Motor neuron (in vitro differentiated cells): ENCODE measurements at regions not wholly inside any gene's neighbourhood (a gene's known extent, or its start where the extent isn't known, plus 50 kb on each side); places are given as distances from the start of the nearest gene placed in this dataset.

ENCODE experiments used
- ATAC-seq, 8 experiments: fragments of 200-7000 bp; cut with Tn5 transposase; replicated peaks in 6 of 8; 2 replicates each; pipeline ENCODE4 v1.8.0; 2021; ENCODE audit warnings: mild to moderate bottlenecking in 8 of 8, moderate library complexity in 8 of 8
- H3K27ac ChIP-seq, 2 donors: fragments of 250-450 bp; sonication (Bioruptor Pico); 2 replicates each; pipeline ENCODE4 v1.9.0; 2021; ENCODE audit warnings: antibody characterized with exemption in 2 of 2, mild to moderate bottlenecking in 2 of 2, moderate library complexity in 1 of 2
- H3K4me1 ChIP-seq, 2 donors: fragments of 250-450 bp; sonication (Bioruptor Pico); replicated peaks in 1 of 2; 2 replicates each; pipeline ENCODE4 v1.6.1; 2021; ENCODE audit warnings: antibody characterized with exemption in 2 of 2, mild to moderate bottlenecking in 2 of 2, moderate library complexity in 1 of 2
- H3K4me3 ChIP-seq, 5 donors: fragments of 250-450 bp; sonication (Bioruptor Pico); 2 replicates each; pipeline ENCODE4 v1.9.0; 2021; ENCODE audit warnings: antibody characterized with exemption in 5 of 5, mild to moderate bottlenecking in 5 of 5, moderate library complexity in 4 of 5
- WGBS, 10 experiments: fragments of 450-650 bp; shearing (Covaris generic); methylation state at CpG; one replicate each; pipeline ENCODE4 v1.0.0; 2022; 5-methylcytosine and 5-hydroxymethylcytosine counted together
- in situ Hi-C, 9 experiments: fragments of 400-800 bp; cut with MboI; loops; one replicate each; pipeline ENCODE4 v1.15.0; 2021; ENCODE audit warnings: low sequenced_read_pairs in 9 of 9, low pct_unique_long_range_greater_than_20kb in 2 of 9; ENCODE audit not compliant: unreplicated experiment in 9 of 9

- WGBS, 10 experiments: 67 to 100% (median 100%) methylated on average over 1 of the region's 1 CpG; no CpG with 5 or more reads in 3 of the 10 experiments
- in situ Hi-C loops: no loop called here
- ATAC-seq: no peak
- no peak overlapping the region for H3K4me3 ChIP-seq
- H3K27ac ChIP-seq: no peak overlapping the region
- no peaks in the 10 kb centered on the region for H3K4me1 ChIP-seq
Observed at GRCh38 chr2:237177052-237177451, 91.4 kb downstream of the COPS8 start.

DNA sequence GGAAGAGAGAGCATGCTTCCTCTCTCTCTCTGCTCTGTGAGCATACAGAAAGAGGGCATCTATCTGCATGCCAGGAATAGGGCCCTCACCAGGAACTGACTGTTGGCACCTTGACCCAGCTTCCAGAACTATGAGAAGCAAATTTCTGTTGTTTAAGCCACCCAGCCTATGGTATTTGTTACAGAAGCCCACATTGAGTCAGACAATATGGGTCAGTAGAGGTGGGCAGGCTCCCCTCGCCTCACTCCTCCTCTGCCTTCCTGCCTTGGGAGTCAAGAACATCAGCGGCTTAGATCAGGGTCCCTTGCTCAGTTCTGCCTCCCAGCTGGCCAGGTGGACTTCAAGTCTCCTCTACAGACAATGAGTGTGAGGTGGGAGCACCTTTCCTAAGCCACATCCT, 92.3 kb downstream of the COPS8 start:
- 65 to 92% (median 80%) methylated on average over 1 to 2 of the region's 2 CpGs; no CpG with 5 or more reads in 7 of the 10 experiments for WGBS, 10 experiments
- H3K4me1 ChIP-seq: no peaks in the 10 kb centered on the region
- no peak for ATAC-seq
- no peak overlapping the region for H3K4me3 ChIP-seq
- H3K27ac ChIP-seq: no peak overlapping the region
- in situ Hi-C loops: no loop called here

DNA sequence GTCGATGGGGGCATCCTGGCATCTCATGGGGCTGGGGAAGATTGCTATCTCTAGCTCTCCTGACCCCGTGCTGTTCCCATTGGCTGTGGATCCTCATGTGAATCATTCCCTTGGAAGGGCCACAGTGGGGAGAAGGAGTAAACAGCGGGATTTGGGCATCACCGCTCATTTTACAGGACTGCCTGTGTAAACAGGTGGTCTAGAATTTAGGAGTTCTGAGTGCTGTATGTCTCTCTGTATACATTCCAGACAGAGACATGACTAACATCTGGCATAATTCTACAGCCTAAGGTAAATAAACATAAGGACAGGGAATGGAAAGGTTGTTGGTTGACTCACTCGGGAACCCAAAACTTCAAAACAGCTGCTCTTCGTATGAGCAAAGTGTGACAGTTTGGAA, 92.7 kb downstream of the COPS8 start:
- Histone ChIP-seq H3K27ac (no peak overlapping the region), H3K4me3 (no peak overlapping the region), H3K4me1 (no peaks in the 10 kb centered on the region)
- in situ Hi-C loops: no loop called here
- 40 to 100% (median 93%) methylated on average over 1 to 6 of the region's 6 CpGs; no CpG with 5 or more reads in 2 of the 10 experiments for WGBS, 10 experiments
- no peak for ATAC-seq

- no peak overlapping the region for H3K27ac ChIP-seq
- no peaks in the 10 kb centered on the region for H3K4me1 ChIP-seq
- WGBS, 10 experiments: 83 to 100% (median 92%) methylated on average over 2 to 5 of the region's 5 CpGs; no CpG with 5 or more reads in 1 of the 10 experiments
- H3K4me3 ChIP-seq: no peak overlapping the region
- in situ Hi-C loops: no loop called here
- no peak for ATAC-seq
Observed at GRCh38 chr2:237179161-237179560, 93.5 kb downstream of the COPS8 start.

GRCh38 chr2:237180187-237180586, 94.5 kb downstream of the COPS8 start:
- 60 to 95% (median 76%) methylated on average over 1 to 5 of the region's 5 CpGs; no CpG with 5 or more reads in 2 of the 10 experiments for WGBS, 10 experiments
- in situ Hi-C loops: no loop called here

DNA sequence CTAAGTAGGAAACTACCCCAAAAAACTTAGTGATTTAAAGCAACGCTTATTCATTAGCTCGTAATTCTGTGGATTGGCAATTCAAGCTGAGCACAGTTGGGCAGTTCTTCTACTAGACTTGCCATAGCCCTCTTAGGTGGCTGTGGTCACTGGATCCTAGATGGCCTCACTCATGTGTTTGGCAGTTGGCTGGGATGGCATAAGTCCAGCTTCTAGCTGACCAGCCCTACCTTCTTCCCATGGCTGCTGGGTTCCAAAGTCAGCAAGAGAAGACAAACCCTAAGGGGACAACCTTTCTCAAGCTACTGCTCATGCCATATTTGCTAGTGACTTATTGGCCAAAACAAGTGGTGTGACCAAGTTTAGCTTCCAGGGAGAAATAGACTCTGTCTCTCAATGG, 95.3 kb downstream of the COPS8 start:
- Histone ChIP-seq H3K4me1 (no peaks in the 10 kb centered on the region), H3K27ac (no peak overlapping the region), H3K4me3 (no peak overlapping the region)
- WGBS, 10 experiments: 92 to 100% (median 100%) methylated on average over 1 to 2 of the region's 2 CpGs; no CpG with 5 or more reads in 2 of the 10 experiments
- in situ Hi-C loops: no loop called here
- no peak for ATAC-seq

More at GRCh38 chr2:237180187-237180586, 94.5 kb downstream of the COPS8 start:
- Histone ChIP-seq H3K4me3 (no peak overlapping the region), H3K4me1 (no peaks in the 10 kb centered on the region), H3K27ac (no peak overlapping the region)
- no peak for ATAC-seq

DNA sequence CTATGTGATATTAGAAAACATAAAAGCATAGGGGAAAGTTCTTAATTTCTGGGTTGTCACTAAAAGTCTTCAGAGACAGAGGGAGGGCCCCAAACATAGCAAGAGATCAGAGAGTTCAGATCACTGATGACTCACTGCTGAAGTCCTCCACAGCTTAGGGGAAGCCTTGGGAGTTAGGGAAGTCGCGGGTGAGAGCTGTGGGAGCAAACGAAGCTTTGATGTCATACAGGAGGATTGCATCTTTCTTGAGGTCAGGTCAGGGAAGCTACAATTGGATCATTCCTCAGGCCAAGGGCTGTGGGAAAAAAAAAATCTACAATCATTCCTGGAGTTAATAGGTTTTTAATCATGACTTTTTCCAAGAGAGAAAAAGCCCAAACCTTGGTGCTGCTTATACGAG, 96.2 kb downstream of the COPS8 start:
- no peak overlapping the region for H3K27ac ChIP-seq
- no peaks in the 10 kb centered on the region for H3K4me1 ChIP-seq
- 13 to 100% (median 63%) methylated on average over 1 to 4 of the region's 4 CpGs; no CpG with 5 or more reads in 4 of the 10 experiments for WGBS, 10 experiments
- in situ Hi-C loops: no loop called here
- peak in 3 of 8 experiments; percentile 46 to 92 (median 78) for ATAC-seq
- no peak overlapping the region for H3K4me3 ChIP-seq

DNA sequence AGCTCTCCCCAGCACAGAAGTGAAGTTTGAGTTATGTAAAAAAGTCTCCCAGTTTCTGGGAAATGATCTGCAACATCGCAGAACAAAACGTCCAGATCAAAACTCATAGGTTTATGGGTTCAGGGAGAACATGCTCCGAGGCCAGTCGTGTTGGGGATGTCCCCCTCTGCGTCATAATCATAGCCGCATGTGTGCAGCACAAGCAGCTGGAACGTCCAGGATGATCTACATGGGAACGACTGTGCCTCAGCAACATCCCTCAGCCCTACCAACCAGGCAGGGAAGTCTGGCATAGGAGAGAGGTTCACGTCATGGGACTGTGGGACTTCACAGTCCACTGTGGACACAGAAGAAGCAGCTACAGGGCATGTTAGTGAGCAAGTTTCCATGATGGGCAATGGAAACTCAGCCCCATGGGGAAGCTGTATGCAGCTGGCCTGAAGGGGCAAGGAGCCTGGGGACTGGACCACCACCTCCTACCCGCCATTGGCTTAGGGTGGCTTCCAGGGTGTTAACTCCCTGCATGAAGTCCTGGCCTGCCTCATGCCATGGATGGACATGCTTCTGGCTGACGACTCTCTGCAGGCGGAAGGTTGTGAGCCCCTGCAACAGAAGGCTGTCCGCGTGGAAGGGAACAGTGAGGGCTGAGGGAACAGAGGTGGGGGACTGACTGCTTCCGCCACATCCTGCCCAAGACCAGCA, 96.9 kb downstream of the COPS8 start:
- in situ Hi-C loops: no loop called here
- Histone ChIP-seq H3K4me3 (no peak overlapping the region), H3K4me1 (no peaks in the 10 kb centered on the region), H3K27ac (no peak overlapping the region)
- peak in 1 of 8 experiments; percentile 35 for ATAC-seq
- WGBS, 10 experiments: 43 to 95% (median 69%) methylated on average over 3 to 12 of the region's 15 CpGs; no CpG with 5 or more reads in 2 of the 10 experiments

DNA sequence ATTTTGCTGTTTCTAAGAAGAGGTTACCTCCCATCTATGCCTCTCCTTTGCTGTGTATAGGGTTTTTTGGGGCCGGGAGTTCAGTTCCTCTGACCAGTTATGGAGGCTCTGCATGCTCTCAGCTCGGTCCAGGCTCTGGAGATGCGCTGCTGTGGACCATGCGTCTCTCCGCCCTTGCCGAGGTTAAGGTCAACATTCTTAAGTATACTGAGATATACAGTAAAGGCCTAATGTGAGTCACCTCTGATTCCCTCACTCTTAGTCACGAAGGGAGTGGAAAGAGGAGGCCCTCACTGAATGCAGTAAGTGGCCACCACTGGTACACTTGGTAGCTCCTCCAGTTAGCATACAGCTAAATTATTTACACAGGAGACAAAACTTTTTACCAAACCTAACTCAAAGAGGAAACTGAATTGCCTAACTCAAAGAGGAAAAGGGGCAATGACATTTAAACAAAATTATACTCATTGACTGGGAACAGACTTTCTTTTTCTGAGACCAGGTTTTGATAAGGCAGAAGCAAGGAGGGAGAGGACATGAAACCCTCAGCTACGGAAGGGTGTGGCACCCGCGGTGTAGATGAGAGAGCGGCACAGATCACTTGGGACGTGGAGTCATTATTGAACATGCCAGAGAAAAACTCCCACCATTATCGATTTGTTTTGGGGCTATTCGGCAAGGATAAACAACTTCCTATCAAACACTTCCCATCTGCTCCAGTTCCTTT, 98.7 kb downstream of the COPS8 start:
- no peaks in the 10 kb centered on the region for H3K4me1 ChIP-seq
- WGBS, 10 experiments: 18 to 100% (median 90%) methylated on average over 1 to 14 of the region's 14 CpGs
- peak in 2 of 8 experiments; percentile 76 to 82 for ATAC-seq
- H3K27ac ChIP-seq: no peak overlapping the region
- H3K4me3 ChIP-seq: no peak overlapping the region
- in situ Hi-C loops: no loop called here

DNA sequence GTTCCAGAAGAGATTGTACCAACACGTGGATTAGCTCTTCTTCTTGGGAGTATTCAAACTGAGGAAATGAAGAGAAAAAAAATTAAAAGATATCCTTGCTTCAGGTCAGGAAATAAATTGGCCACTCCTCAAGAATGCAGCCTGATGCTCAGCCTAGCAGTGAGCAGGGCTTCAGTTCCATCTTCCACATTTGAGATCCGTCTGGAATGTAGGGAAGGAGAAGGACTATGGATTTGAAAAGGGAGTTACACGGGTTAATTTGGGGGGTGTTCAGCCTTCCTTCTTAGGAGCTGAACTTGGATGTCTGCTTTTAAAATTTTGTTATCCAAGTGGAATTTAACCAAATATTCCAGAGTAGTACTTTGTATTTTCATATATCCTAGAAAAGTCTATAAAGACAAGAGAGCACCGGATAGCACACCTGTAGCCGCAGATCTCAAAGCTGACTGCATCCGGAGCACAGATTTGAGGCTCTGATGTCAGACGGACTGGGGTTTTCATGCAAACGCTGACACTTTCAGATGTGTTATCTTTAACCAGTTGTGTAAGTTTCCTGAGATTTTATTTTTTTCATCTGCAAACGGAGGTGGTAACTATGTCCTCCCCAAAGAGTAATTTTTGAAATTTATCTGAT, 99.3 kb downstream of the COPS8 start:
- WGBS, 10 experiments: 56 to 100% (median 81%) methylated on average over 1 to 9 of the region's 9 CpGs
- Histone ChIP-seq H3K4me1 (no peaks in the 10 kb centered on the region), H3K27ac (no peak overlapping the region), H3K4me3 (no peak overlapping the region)
- in situ Hi-C loops: no loop called here
- no peak for ATAC-seq

- no peak for ATAC-seq
- in situ Hi-C loops: no loop called here
- H3K4me3 ChIP-seq: no peak overlapping the region
- WGBS, 10 experiments: 67 to 100% (median 83%) methylated on average over 2 to 7 of the region's 7 CpGs
- H3K27ac ChIP-seq: no peak overlapping the region
- H3K4me1 ChIP-seq: no peaks in the 10 kb centered on the region
Observed at GRCh38 chr2:237185553-237185925, 99.8 kb downstream of the COPS8 start.

DNA sequence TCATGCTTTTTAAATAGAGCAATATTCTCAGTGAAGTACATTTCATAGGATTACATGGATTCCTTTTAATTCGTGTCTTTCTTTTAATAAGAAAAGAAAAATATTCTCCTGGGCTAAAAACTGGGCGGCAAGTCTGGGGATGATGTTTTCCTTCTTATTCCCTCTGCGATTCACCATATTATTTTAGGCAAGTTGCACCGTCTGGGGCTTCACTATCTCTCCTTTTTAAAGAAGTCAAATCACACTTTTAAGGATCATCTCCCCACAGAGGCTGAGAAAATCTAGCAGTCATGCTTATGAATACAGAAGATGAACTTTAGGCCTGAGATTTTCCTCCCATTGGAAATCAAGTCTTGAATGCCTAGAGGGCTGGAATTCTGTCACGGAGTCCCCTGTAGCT, 104.1 kb downstream of the COPS8 start:
- in situ Hi-C loops: no loop called here
- ATAC-seq: no peak
- no peak overlapping the region for H3K4me3 ChIP-seq
- no peaks in the 10 kb centered on the region for H3K4me1 ChIP-seq
- no peak overlapping the region for H3K27ac ChIP-seq
- 72 to 100% (median 92%) methylated on average over 1 to 5 of the region's 5 CpGs for WGBS, 10 experiments

- no peak for ATAC-seq
- H3K4me3 ChIP-seq: no peak overlapping the region
- no peak overlapping the region for H3K27ac ChIP-seq
- no peaks in the 10 kb centered on the region for H3K4me1 ChIP-seq
- 17 to 85% (median 60%) methylated on average over 1 to 6 of the region's 7 CpGs; no CpG with 5 or more reads in 1 of the 10 experiments for WGBS, 10 experiments
- in situ Hi-C loops: no loop called here
Observed at GRCh38 chr2:237190966-237191713, 105.5 kb downstream of the COPS8 start.
